Sigmoid colon (tissue), 6 donors: ENCODE measurements at regions not wholly inside any gene's neighbourhood (a gene's known extent, or its start where the extent isn't known, plus 50 kb on each side); places are given as distances from the start of the nearest gene placed in this dataset.

Source experiments
- DNase-seq: peaks from one replicate; pipeline ENCODE4 v3.0.0-alpha.2; 2019
- H3K27ac ChIP-seq, 4 donors: fragments of 200-600 bp; sonication (generic); one replicate each; pipeline ENCODE4 v1.5.1; 2016 to 2019; ENCODE audit warnings: mild to moderate bottlenecking in 1 of 4
- H3K27me3 ChIP-seq, 3 donors: fragments of 200-600 bp; sonication (generic); one replicate each; pipeline ENCODE4 v1.5.1; 2019; ENCODE audit warnings: mild to moderate bottlenecking in 1 of 3
- H3K36me3 ChIP-seq, 4 donors: fragments of 200-600 bp; sonication (generic); one replicate each; pipeline ENCODE4 v1.5.1; 2016 to 2019
- H3K4me1 ChIP-seq, 4 donors: fragments of 200-600 bp; sonication (generic); one replicate each; pipeline ENCODE4 v1.5.1; 2017 to 2019
- H3K4me3 ChIP-seq, 4 donors: fragments of 200-600 bp; sonication (generic); one replicate each; pipeline ENCODE4 v1.5.1; 2017 to 2019; ENCODE audit warnings: mild to moderate bottlenecking in 2 of 4, moderate library complexity in 1 of 4
- H3K9me3 ChIP-seq, 4 donors: fragments of 200-600 bp in 3 of 4; sonication (generic) in 3 of 4; one replicate each; pipeline versions ENCODE4 v1.5.1 to v1.6.1; 2013 to 2019
- CTCF ChIP-seq, 4 experiments: fragments of 450-650 bp in 3 of 4; fragments of 200-600 bp in 1 of 4; IDR thresholded peaks; one replicate each; pipeline ENCODE4 v1.5.1; 2016 to 2019; ENCODE audit warnings: antibody characterized with exemption in 4 of 4, mild to moderate bottlenecking in 3 of 4, moderate library complexity in 2 of 4
- EP300 ChIP-seq, 4 donors: sonication (generic); formaldehyde crosslinking; IDR thresholded peaks; one replicate each; pipeline ENCODE4 v1.6.1; 2017; ENCODE audit warnings: antibody characterized with exemption in 4 of 4
- POLR2A ChIP-seq, 2 donors: fragments of 450-650 bp; IDR thresholded peaks; one replicate each; pipeline ENCODE4 v1.6.1; 2016; ENCODE audit warnings: antibody characterized with exemption in 2 of 2, mild to moderate bottlenecking in 2 of 2, moderate library complexity in 2 of 2
- POLR2AphosphoS5 ChIP-seq, 4 donors: sonication (generic); formaldehyde crosslinking; IDR thresholded peaks; one replicate each; pipeline ENCODE4 v1.6.1; 2017; ENCODE audit warnings: antibody characterized with exemption in 4 of 4
- WGBS, 2 donors: extraction: QIAGEN DNeasy Blood & Tissue Kit; methylation state at CpG; one replicate each; pipeline ENCODE4 v1.1.7; 2013; 5-methylcytosine and 5-hydroxymethylcytosine counted together
- intact Hi-C: fragments of 100-400 bp; cut with DNase I; formaldehyde crosslinking; loops from one replicate; pipeline ENCODE4 v1.15.1; 2023
- donor health status: healthy with polysubstance abuse.
- donor health status: healthy.

- H3K36me3 ChIP-seq = no peaks in the 10 kb centered on the region
- no peaks in the 10 kb centered on the region for H3K9me3 ChIP-seq
- no peaks in the 10 kb centered on the region for H3K27me3 ChIP-seq
- H3K4me3 ChIP-seq = no peak overlapping the region
- H3K27ac ChIP-seq = no peak overlapping the region
- H3K4me1 ChIP-seq = peaks cover 0 to 9% (median 0%) of the 10 kb centered on the region in 4 donors
- WGBS, 2 donors = 64 to 94% methylated on average over 2 of the region's 2 CpGs
- no peak for TF ChIP-seq POLR2AphosphoS5 (IDR thresholded peaks at IDR 0.05)
- TF ChIP-seq POLR2A (IDR thresholded peaks at IDR 0.05) = no peak
- no peak for TF ChIP-seq EP300 (IDR thresholded peaks at IDR 0.05)
- TF ChIP-seq CTCF (IDR thresholded peaks at IDR 0.05) = no peak
- DNase-seq = no peak
- intact Hi-C loops = no loop called here
These were observed 92.2 kb upstream of the TENT5A start for GRCh38 chr6:81844686-81845085.

- peaks cover 0 to 9% (median 0%) of the 10 kb centered on the region in 4 donors for H3K4me1 ChIP-seq
- no peaks in the 10 kb centered on the region for H3K9me3 ChIP-seq
- H3K4me3 ChIP-seq = no peak overlapping the region
- no peak overlapping the region for H3K27ac ChIP-seq
- H3K27me3 ChIP-seq = no peaks in the 10 kb centered on the region
- intact Hi-C loops = no loop called here
- no peak for DNase-seq
- H3K36me3 ChIP-seq = no peaks in the 10 kb centered on the region
- WGBS, 2 donors = 32 to 39% methylated on average over 2 of the region's 2 CpGs
- TF ChIP-seq POLR2A (IDR thresholded peaks at IDR 0.05) (no peak), EP300 (IDR thresholded peaks at IDR 0.05) (no peak), CTCF (IDR thresholded peaks at IDR 0.05) (no peak), POLR2AphosphoS5 (IDR thresholded peaks at IDR 0.05) (no peak)
These were observed 90.8 kb upstream of the TENT5A start for GRCh38 chr6:81843302-81843701.

GRCh38 chr6:81842254-81842653 is 89.8 kb upstream of the TENT5A start:
- H3K36me3 ChIP-seq = no peaks in the 10 kb centered on the region
- H3K27me3 ChIP-seq = no peaks in the 10 kb centered on the region
- intact Hi-C loops = no loop called here
- no peak overlapping the region for H3K27ac ChIP-seq
- no peaks in the 10 kb centered on the region for H3K9me3 ChIP-seq
- H3K4me3 ChIP-seq = no peak overlapping the region
- TF ChIP-seq POLR2AphosphoS5 (IDR thresholded peaks at IDR 0.05) (no peak), POLR2A (IDR thresholded peaks at IDR 0.05) (no peak), CTCF (IDR thresholded peaks at IDR 0.05) (no peak)
- DNase-seq = no peak
- peaks cover 0 to 9% (median 0%) of the 10 kb centered on the region in 4 donors for H3K4me1 ChIP-seq

GRCh38 chr6:81838724-81839426 is 86.4 kb upstream of the TENT5A start:
- no peaks in the 10 kb centered on the region for H3K36me3 ChIP-seq
- H3K27me3 ChIP-seq = no peaks in the 10 kb centered on the region
- no peaks in the 10 kb centered on the region for H3K4me1 ChIP-seq
- no peak overlapping the region for H3K27ac ChIP-seq
- 59 to 61% methylated on average over 1 of the region's 1 CpG for WGBS, 2 donors
- intact Hi-C loops = no loop called here
- TF ChIP-seq POLR2A (IDR thresholded peaks at IDR 0.05) (no peak), CTCF (IDR thresholded peaks at IDR 0.05) (no peak), EP300 (IDR thresholded peaks at IDR 0.05) (no peak), POLR2AphosphoS5 (IDR thresholded peaks at IDR 0.05) (no peak)
- no peak overlapping the region for H3K4me3 ChIP-seq
- no peaks in the 10 kb centered on the region for H3K9me3 ChIP-seq
- DNase-seq = no peak

- no peak overlapping the region for H3K27ac ChIP-seq
- no peak for DNase-seq
- H3K9me3 ChIP-seq = no peaks in the 10 kb centered on the region
- TF ChIP-seq EP300 (IDR thresholded peaks at IDR 0.05) (no peak), POLR2AphosphoS5 (IDR thresholded peaks at IDR 0.05) (no peak), POLR2A (IDR thresholded peaks at IDR 0.05) (no peak), CTCF (IDR thresholded peaks at IDR 0.05) (no peak)
- 23 to 68% methylated on average over 4 of the region's 4 CpGs for WGBS, 2 donors
- intact Hi-C loops = no loop called here
- H3K4me3 ChIP-seq = no peak overlapping the region
- no peaks in the 10 kb centered on the region for H3K27me3 ChIP-seq
- no peaks in the 10 kb centered on the region for H3K36me3 ChIP-seq
- H3K4me1 ChIP-seq = no peaks in the 10 kb centered on the region
These were observed 85.5 kb upstream of the TENT5A start for GRCh38 chr6:81838031-81838430.
